ENCODE measurements at regions not wholly inside any gene's neighbourhood (a gene's known extent, or its start where the extent isn't known, plus 50 kb on each side); places are given as distances from the start of the nearest gene placed in this dataset.

- DNase-seq, result no peak
These were observed 176.8 kb downstream of the ABHD5 start for GRCh38 chr3:43867436-43868072.

GRCh38 chr3:43869491-43869890 lies 178.8 kb downstream of the ABHD5 start:
- DNase-seq, result no peak

GRCh38 chr3:43870120-43870519 lies 179.4 kb downstream of the ABHD5 start:
- DNase-seq, result no peak

DNA sequence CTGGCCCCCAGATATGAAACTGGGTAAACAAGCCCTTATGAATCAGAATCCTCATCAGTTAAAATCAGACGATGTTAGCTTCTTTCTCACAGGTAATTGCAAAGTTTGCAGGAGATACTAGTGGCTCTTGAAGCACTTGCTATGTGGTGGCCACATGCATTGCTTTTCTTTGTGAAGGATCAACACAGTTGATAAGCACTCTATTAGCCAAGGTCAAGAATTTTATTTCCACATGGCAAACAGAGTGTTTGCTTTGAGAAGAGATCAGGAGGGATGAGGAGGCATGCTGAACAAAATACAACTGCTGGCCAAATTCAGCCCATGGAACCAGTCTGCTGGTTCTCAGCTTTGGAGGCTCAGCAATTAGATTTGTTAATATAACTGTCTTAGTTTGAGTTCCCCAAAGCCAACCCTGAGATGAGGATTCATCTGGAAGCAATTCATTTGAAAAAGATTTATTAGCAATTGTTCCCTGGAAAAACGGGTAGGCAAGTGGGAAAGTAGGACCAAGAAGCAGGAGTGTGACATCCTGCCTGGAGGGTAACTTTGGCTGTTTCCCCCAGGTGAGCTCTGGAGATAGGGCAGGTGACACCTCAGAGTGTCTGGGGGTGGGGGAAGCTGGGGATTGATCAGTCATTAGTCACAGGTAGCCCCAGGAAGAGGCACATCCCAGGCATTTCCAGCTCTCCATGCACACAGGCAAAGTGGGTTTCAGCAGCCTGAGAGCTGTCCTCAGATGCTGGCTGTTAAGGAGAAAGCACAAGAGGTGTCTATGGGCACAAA lies 180.3 kb downstream of the ABHD5 start:
- no peak for DNase-seq

- no peak for DNase-seq
These were observed 181.0 kb downstream of the ABHD5 start for GRCh38 chr3:43871627-43872245.

DNA sequence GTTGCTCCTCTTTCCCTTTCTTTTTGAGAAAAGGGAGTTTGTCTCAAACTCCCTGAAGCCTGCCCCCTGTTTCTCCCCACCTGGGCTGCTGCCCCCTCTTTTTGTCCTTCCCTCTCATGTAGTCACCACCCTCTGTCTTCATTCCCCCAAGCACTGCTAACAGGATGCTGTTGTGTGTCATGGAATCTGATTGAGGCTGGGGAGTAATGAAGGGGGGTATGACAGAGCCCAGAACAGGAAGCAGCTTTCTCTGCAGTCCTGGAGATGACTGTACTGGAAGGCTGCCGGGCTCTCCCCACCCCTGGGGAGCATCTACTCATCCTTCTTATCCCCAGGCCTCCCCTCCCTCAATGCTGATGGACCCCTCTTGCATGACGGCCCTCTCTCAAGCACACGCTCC lies 181.6 kb downstream of the ABHD5 start:
- DNase-seq, result no peak

GRCh38 chr3:43872901-43873300 lies 182.2 kb downstream of the ABHD5 start:
- DNase-seq, result no peak

GRCh38 chr3:43873723-43874122 lies 183.0 kb downstream of the ABHD5 start:
- DNase-seq, result no peak

- no peak for DNase-seq
These were observed 183.6 kb downstream of the ABHD5 start for GRCh38 chr3:43874290-43874689.

GRCh38 chr3:43874731-43875130 lies 184.0 kb downstream of the ABHD5 start:
- no peak for DNase-seq

DNA sequence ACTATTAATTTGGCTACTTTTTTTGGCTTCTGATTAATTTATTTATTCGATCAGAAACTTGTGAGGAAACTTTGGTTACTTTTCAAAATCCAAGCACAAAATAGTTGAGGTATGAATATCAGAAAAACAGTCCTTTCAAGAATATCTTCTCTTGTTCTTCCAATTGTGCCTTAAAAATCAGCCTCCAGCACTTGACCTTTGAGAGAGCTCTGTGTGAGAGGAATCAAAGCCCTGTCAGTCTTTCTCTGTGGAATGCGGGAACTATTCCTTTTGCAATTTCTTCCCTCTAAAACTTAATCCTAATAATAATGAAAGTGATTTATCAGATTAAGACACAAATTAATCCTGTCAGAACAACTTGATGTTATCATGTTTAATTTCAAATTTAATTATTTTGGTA lies 185.9 kb downstream of the ABHD5 start:
- no peak for DNase-seq

- no peak for DNase-seq
These were observed 188.4 kb downstream of the ABHD5 start for GRCh38 chr3:43879166-43879565.

DNA sequence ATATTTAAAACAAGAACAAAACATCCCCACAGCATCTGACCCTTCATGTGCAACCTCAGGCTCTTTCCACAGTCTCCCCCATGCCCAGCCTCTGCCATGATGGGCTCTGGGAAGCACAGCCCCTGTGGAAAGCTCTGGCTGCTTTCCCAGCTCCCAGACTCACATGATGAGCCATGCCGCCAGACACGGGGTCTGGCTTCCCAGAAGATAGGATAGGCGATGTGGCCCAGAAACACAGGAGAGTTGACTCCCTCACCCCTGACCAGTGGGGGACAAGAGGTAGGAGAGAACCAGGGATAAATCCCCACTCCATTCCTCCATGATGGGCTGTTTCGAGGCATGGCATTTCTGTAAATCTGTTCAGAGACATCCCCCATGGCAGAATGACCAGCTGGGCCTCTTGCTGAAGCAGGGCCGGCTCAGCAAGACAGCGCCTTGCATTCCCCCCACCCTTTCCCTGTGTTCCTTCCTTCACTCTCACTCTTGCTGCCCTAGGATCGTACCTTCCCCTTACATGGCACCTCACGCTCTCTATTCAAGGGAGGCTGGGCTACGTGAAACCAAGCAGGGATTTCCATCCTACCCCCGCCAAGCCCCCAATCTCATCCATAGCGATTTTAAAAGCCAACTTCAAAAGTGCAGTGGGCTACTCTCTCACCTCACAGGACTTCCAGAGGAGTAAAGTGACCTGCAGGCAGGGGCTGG lies 192.4 kb downstream of the ABHD5 start:
- no peak for DNase-seq

DNA sequence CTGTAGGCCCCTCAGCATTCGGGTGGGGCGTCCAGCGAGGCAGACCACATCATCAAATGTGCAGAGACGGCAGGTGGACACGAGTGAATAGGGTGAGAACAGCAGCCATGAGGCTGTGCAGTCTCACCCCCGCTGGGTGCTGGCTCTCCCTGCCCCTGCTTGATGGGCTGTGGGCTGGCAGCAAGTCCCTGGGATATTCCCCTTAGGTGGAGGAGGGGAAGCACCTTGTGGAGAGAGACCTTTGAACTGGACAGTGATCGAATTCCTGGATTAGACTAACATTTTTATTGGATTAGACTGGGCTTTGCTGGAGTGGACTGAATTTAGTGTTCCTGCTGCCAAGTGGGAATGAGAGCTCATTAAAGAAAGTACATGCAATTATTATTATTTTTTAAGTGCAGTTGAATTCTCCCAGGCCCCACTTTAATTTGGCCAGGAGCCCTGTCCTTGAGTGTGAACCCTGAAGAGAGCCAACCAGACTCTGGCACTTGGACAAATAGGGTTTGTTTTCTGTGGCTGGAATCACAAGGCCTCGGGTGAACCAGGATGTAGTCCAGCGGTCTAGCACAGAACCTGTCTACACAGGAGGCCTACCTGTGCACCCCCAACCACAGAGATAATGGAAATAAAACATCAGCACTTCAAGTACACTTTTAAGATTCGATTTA lies 193.1 kb downstream of the ABHD5 start:
- no peak for DNase-seq

DNA sequence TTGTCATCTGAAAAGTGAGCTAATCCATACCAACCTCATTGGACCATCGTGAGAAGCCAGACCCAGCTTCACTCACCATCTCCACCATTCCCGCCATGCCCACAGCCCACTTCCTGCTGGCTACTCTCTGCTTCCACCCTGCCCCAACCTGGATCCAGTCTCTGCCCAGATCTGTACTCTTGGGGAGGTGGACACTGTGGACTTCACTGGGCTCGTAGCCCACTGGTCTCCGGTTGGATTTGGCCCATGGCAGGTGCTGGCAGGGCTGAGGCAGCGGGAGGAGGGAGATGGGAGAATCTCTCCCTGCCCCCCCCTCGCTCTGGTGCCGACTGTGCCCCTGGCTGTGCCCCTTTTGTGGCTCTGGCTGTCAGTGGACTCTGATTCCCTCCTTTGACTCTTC lies 193.8 kb downstream of the ABHD5 start:
- DNase-seq, result no peak

- no peak for DNase-seq
These were observed 195.3 kb downstream of the ABHD5 start for GRCh38 chr3:43885908-43886618.

GRCh38 chr3:43892061-43892460 lies 201.3 kb downstream of the ABHD5 start:
- DNase-seq, result no peak

- DNase-seq, result no peak
These were observed 201.8 kb downstream of the ABHD5 start for GRCh38 chr3:43892526-43892925.

GRCh38 chr3:43893727-43894126 lies 203.0 kb downstream of the ABHD5 start:
- no peak for DNase-seq

GRCh38 chr3:43894176-43895049 lies 203.7 kb downstream of the ABHD5 start:
- DNase-seq, result no peak

GRCh38 chr3:43895573-43895972 lies 204.8 kb downstream of the ABHD5 start:
- no peak for DNase-seq
